Neural crest cell (in vitro differentiated cells): ENCODE measurements at regions not wholly inside any gene's neighbourhood (a gene's known extent, or its start where the extent isn't known, plus 50 kb on each side); places are given as distances from the start of the nearest gene placed in this dataset.

Experiments
- DNase-seq: peaks from one replicate; pipeline ENCODE4 v3.0.0; 2021; ENCODE audit warnings: low read depth, mixed read lengths, low spot score
- H3K27ac Mint-ChIP-seq: one replicate; pipeline ENCODE4 v1.8.0; 2021; ENCODE audit warnings: mild to moderate bottlenecking, mixed read lengths; ENCODE audit not compliant: unreplicated experiment
- H3K27me3 Mint-ChIP-seq: 2 replicates; pipeline ENCODE4 v1.8.0; 2021; ENCODE audit warnings: low read depth, mild to moderate bottlenecking, mixed read lengths
- H3K36me3 Mint-ChIP-seq: 2 replicates; pipeline ENCODE4 v1.8.0; 2021; ENCODE audit warnings: low read depth, mild to moderate bottlenecking, mixed read lengths
- H3K4me1 Mint-ChIP-seq: 2 replicates; pipeline ENCODE4 v1.8.0; 2021; ENCODE audit warnings: mixed read lengths
- H3K4me3 Mint-ChIP-seq: one replicate; pipeline ENCODE4 v1.8.0; 2021; ENCODE audit warnings: mild to moderate bottlenecking, mixed read lengths
- H3K9me3 Mint-ChIP-seq: 2 replicates; pipeline ENCODE4 v1.8.0; 2021; ENCODE audit warnings: mixed read lengths
- CTCF ChIP-seq: fragments of 200-600 bp; sonication (generic); conservative IDR thresholded peaks from 2 replicates; pipeline ENCODE4 v1.5.0; 2021; ENCODE audit warnings: antibody characterized with exemption, mild to moderate bottlenecking

- Mint-ChIP-seq H3K4me3 (no peak overlapping the region), H3K27me3 (peaks cover 8% of the 10 kb centered on the region), H3K4me1 (no peaks in the 10 kb centered on the region), H3K27ac (no peak overlapping the region), H3K9me3 (no peaks in the 10 kb centered on the region), H3K36me3 (no peaks in the 10 kb centered on the region)
- no peak for TF ChIP-seq CTCF
- no peak for DNase-seq
These were observed 267.3 kb upstream of the HAND2 start for GRCh38 chr4:173797296-173797695.

DNA sequence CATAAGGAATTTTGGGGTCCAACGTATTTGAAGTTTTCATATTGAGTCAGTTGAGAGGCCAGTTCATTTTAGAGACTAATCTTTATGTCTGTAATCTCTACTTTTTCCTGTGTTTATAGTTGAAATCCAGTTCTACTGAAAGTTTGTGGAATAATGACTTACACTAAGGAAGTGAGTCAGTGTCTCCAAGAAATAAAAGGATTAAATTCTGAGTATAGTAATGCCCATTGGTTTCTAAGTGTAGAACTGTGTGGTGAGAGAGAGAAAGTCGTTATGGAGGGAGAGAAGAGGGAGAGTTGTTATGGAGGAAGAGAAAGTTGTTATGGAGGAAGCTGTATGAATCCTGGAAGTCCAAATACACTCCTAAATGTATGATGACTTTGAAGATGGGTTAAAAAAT lies 264.6 kb upstream of the HAND2 start:
- no peak overlapping the region for H3K4me3 Mint-ChIP-seq
- H3K4me1 Mint-ChIP-seq = no peaks in the 10 kb centered on the region
- H3K27me3 Mint-ChIP-seq = no peaks in the 10 kb centered on the region
- DNase-seq = no peak
- H3K9me3 Mint-ChIP-seq = no peaks in the 10 kb centered on the region
- no peak overlapping the region for H3K27ac Mint-ChIP-seq
- TF ChIP-seq CTCF = no peak
- H3K36me3 Mint-ChIP-seq = no peaks in the 10 kb centered on the region

DNA sequence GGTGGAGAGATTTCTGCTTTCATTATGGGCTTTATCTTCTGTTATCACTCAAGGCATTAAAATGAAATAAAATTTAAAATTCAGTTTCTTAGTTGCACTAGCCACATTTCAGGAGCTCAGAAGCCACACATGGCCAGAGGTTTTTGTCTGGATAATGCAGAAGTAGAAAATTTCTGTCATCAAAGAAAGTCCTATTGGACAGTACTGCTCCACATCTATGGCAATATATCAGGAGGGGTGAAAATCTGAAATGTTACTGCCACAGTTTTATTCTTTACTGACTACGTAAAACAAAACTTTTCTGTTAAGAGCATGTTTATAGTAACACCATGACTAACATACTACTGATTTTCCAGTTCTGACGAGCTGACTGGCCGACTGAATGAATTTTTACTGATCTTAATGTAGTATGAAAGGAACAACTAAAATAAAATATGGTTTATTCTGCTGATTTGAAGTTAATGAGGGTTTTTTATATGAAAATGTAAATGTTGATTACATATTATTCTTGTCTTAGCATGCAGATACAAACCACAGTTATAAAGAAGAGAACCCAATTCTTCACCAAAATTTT lies 264.0 kb upstream of the HAND2 start:
- no peak for DNase-seq
- Mint-ChIP-seq H3K27me3 (no peaks in the 10 kb centered on the region), H3K9me3 (no peaks in the 10 kb centered on the region), H3K4me3 (no peak overlapping the region), H3K27ac (no peak overlapping the region), H3K4me1 (no peaks in the 10 kb centered on the region), H3K36me3 (no peaks in the 10 kb centered on the region)
- TF ChIP-seq CTCF = no peak

- Mint-ChIP-seq H3K4me1 (no peaks in the 10 kb centered on the region), H3K9me3 (peaks cover 6% of the 10 kb centered on the region), H3K4me3 (no peak overlapping the region), H3K27ac (no peak overlapping the region), H3K27me3 (peaks cover 4% of the 10 kb centered on the region), H3K36me3 (peaks cover 1% of the 10 kb centered on the region)
- no peak for DNase-seq
- no peak for TF ChIP-seq CTCF
These were observed 252.6 kb upstream of the HAND2 start for GRCh38 chr4:173782660-173783059.

DNA sequence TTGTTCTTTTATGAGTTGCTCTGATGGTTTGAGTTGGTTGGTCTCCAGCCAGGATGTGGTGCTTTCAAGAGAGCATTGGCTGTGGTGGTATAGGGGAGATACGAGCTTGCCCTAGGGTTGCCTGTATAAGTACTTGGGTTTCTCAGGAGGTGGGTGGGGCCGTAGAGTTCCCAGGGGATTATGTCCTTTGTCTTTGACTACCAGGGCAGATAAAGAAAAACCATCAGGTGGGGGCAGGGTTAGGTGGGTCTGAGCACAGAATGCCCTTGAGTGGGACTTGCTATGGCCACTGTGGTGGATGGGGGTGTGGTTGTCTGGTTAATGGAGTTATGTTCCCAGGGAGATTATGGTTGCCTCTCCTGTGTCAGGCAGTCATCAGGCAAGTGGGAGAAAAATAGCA lies 247.9 kb upstream of the HAND2 start:
- Mint-ChIP-seq H3K27me3 (peaks cover 8% of the 10 kb centered on the region), H3K36me3 (peaks cover 2% of the 10 kb centered on the region), H3K9me3 (peaks cover 17% of the 10 kb centered on the region), H3K27ac (no peak overlapping the region), H3K4me1 (no peaks in the 10 kb centered on the region), H3K4me3 (no peak overlapping the region)
- no peak for TF ChIP-seq CTCF
- no peak for DNase-seq

- H3K27me3 Mint-ChIP-seq = peaks cover 8% of the 10 kb centered on the region
- DNase-seq = no peak
- H3K4me1 Mint-ChIP-seq = no peaks in the 10 kb centered on the region
- H3K4me3 Mint-ChIP-seq = no peak overlapping the region
- no peak overlapping the region for H3K27ac Mint-ChIP-seq
- TF ChIP-seq CTCF = no peak
- peaks cover 19% of the 10 kb centered on the region for H3K9me3 Mint-ChIP-seq
- peaks cover 2% of the 10 kb centered on the region for H3K36me3 Mint-ChIP-seq
These were observed 247.4 kb upstream of the HAND2 start for GRCh38 chr4:173777421-173777820.
